H1 (cell line): ENCODE measurements at regions not wholly inside any gene's neighbourhood (a gene's known extent, or its start where the extent isn't known, plus 50 kb on each side); places are given as distances from the start of the nearest gene placed in this dataset.

Experiments used
- CHD2 ChIP-seq: IDR thresholded peaks from 2 replicates; pipeline ENCODE4 v1.6.1; 2012; ENCODE audit warnings: low read length, improper control_type of control experiment
- CREB1 ChIP-seq: IDR thresholded peaks from 2 replicates; pipeline ENCODE4 v1.6.1; 2012; ENCODE audit warnings: inconsistent platforms
- EP300 ChIP-seq, 2 experiments: IDR thresholded peaks; 1 replicate in 1 of 2; 2 replicates in 1 of 2; pipeline ENCODE4 v1.6.1; 2011 to 2012; ENCODE audit warnings: low read depth in 2 of 2, low read length in 2 of 2, mild to moderate bottlenecking in 2 of 2, borderline replicate concordance in 1 of 2, inconsistent platforms in 1 of 2, moderate library complexity in 1 of 2
- GABPA ChIP-seq: IDR thresholded peaks from 2 replicates; pipeline ENCODE4 v1.6.1; 2011; ENCODE audit warnings: mild to moderate bottlenecking, low read length, moderate library complexity, borderline replicate concordance; ENCODE audit not compliant: insufficient read depth
- JUN ChIP-seq: IDR thresholded peaks from 2 replicates; pipeline ENCODE4 v1.6.1; 2011; ENCODE audit warnings: low read depth, mild to moderate bottlenecking, improper control_type of control experiment, low read length
- KDM1A ChIP-seq: fragments of 200-600, 300-600 bp; sonication (generic); IDR thresholded peaks from 2 replicates; pipeline ENCODE4 v1.7.1; 2016; ENCODE audit warnings: mild to moderate bottlenecking, low read length, borderline replicate concordance
- POLR2A ChIP-seq, 2 experiments: IDR thresholded peaks; 1 replicate in 1 of 2; 2 replicates in 1 of 2; pipeline ENCODE4 v1.6.1; 2011; ENCODE audit warnings: low read depth in 2 of 2, low read length in 2 of 2, mild to moderate bottlenecking in 2 of 2; ENCODE audit errors: control extremely low read depth in 1 of 2
- POLR2AphosphoS5 ChIP-seq: IDR thresholded peaks from 2 replicates; pipeline ENCODE4 v1.6.1; 2011; ENCODE audit warnings: low read depth, low read length
- SP4 ChIP-seq: IDR thresholded peaks from 2 replicates; pipeline ENCODE4 v1.6.1; 2012; ENCODE audit warnings: low read length, inconsistent platforms
- SUZ12 ChIP-seq: fragments of 200-600 bp; sonication (generic); IDR thresholded peaks from 2 replicates; pipeline ENCODE4 v1.6.1; 2012; ENCODE audit warnings: mild to moderate bottlenecking, inconsistent platforms, low read length, moderate library complexity, mixed read lengths
- TAF1 ChIP-seq: IDR thresholded peaks from 2 replicates; pipeline ENCODE4 v1.6.1; 2011; ENCODE audit warnings: mild to moderate bottlenecking, low read depth, low read length
- TEAD4 ChIP-seq: IDR thresholded peaks from 2 replicates; pipeline ENCODE4 v1.6.1; 2012; ENCODE audit warnings: low read depth, low read length, inconsistent platforms, mixed read lengths
- TF ChIP-seq, protein P1 (sequence below), 3 experiments: IDR thresholded peaks; 1 replicate in 2 of 3; 2 replicates in 1 of 3; pipeline versions ENCODE4 v1.5.1 to v1.6.1; 2011; ENCODE audit warnings: low read length in 3 of 3, mild to moderate bottlenecking in 3 of 3, inconsistent platforms in 2 of 3, low read depth in 1 of 3, moderate library complexity in 1 of 3; ENCODE audit not compliant: insufficient read depth in 1 of 3; ENCODE audit errors: control extremely low read depth in 1 of 3

DNA sequence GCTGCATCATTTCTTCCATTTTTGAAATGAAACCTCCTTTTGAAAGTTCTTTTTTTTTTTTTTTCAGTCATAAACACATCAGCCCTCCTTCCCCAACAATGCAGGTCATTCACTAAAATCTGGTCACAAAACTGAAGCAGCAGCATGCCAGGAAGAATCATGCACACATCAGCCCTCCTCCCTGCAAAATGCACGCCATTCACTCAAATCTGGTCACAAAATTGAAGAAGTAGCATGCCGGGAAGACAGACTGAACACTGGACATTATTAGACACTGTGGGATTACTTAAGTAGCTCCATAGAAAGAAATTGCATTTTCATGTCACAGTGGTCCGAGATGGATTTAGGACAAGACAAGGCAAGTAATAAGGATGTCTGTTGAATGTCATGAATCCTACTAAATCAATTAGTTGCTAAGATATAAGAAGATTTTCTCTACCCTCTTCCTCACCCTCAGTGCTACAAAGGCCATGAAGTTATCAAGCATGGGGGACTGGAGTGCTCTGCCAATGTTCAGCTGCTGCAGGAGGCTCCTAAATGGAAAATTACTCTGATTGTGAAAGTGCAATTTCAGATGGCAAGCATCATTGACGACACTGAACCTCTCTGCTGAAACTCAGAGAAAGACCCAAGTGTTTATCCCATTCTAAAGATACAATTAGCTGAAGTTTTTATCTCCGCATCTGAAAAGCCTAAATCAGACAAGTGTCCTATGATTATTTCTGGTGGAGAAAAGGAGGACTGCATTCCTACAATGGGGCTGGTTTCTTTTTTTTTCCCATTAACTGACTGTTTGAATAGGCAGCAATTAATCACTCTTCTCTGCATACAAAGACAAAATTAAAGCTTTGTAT lies 913.2 kb downstream of the DIAPH3 start:
- TF ChIP-seq, protein P1, sequence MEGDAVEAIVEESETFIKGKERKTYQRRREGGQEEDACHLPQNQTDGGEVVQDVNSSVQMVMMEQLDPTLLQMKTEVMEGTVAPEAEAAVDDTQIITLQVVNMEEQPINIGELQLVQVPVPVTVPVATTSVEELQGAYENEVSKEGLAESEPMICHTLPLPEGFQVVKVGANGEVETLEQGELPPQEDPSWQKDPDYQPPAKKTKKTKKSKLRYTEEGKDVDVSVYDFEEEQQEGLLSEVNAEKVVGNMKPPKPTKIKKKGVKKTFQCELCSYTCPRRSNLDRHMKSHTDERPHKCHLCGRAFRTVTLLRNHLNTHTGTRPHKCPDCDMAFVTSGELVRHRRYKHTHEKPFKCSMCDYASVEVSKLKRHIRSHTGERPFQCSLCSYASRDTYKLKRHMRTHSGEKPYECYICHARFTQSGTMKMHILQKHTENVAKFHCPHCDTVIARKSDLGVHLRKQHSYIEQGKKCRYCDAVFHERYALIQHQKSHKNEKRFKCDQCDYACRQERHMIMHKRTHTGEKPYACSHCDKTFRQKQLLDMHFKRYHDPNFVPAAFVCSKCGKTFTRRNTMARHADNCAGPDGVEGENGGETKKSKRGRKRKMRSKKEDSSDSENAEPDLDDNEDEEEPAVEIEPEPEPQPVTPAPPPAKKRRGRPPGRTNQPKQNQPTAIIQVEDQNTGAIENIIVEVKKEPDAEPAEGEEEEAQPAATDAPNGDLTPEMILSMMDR (IDR thresholded peaks at IDR 0.05; ENCODE audit: control extremely low read depth in 1 of 3, insufficient read depth in 1 of 3, low read depth in 1 of 3, low read length in 3 of 3), result no peak
- no peak for TF ChIP-seq KDM1A
- TF ChIP-seq TAF1, result no peak
- no peak for TF ChIP-seq POLR2A (IDR thresholded peaks at IDR 0.05; ENCODE audit: control extremely low read depth in 1 of 2, low read depth in 2 of 2, low read length in 2 of 2)
- no peak for TF ChIP-seq GABPA
- TF ChIP-seq JUN, result no peak
- TF ChIP-seq CREB1, result no peak
- TF ChIP-seq POLR2AphosphoS5, result no peak
- TF ChIP-seq SUZ12, result no peak
- TF ChIP-seq EP300 (IDR thresholded peaks at IDR 0.05; ENCODE audit: borderline replicate concordance in 1 of 2, low read depth in 2 of 2, low read length in 2 of 2), result no peak
- TF ChIP-seq CHD2, result no peak
- no peak for TF ChIP-seq SP4
- TF ChIP-seq TEAD4, result no peak
